Gastroesophageal sphincter (tissue), 4 donors: ENCODE measurements at regions not wholly inside any gene's neighbourhood (a gene's known extent, or its start where the extent isn't known, plus 50 kb on each side); places are given as distances from the start of the nearest gene placed in this dataset.

ENCODE experiments used
- ATAC-seq: fragments of 150-250 bp; one replicate; pipeline ENCODE4 v1.9.1; 2016; ENCODE audit warnings: mild to moderate bottlenecking, moderate library complexity
- H3K27ac ChIP-seq, 4 donors: fragments of 200-600 bp; sonication (generic) in 3 of 4; 1 replicate in 3 of 4; 2 replicates in 1 of 4; pipeline ENCODE4 v1.5.1; 2016 to 2019
- H3K27me3 ChIP-seq: fragments of 200-600 bp; sonication (generic); one replicate; pipeline ENCODE4 v1.5.1; 2019
- H3K36me3 ChIP-seq, 2 donors: fragments of 200-600 bp; sonication (generic); one replicate each; pipeline ENCODE4 v1.5.1; 2019; ENCODE audit warnings: control low read depth in 1 of 2
- H3K4me1 ChIP-seq, 3 donors: fragments of 200-600 bp; sonication (generic); 1 replicate in 2 of 3; 2 replicates in 1 of 3; pipeline ENCODE4 v1.5.1; 2016 to 2019; ENCODE audit warnings: control low read depth in 2 of 3
- H3K4me3 ChIP-seq, 2 donors: fragments of 200-600 bp; sonication (generic); one replicate each; pipeline ENCODE4 v1.5.1; 2019; ENCODE audit warnings: mild to moderate bottlenecking in 1 of 2, moderate library complexity in 1 of 2
- H3K9me3 ChIP-seq, 3 donors: fragments of 200-600 bp; sonication (generic); one replicate each; pipeline ENCODE4 v1.5.1; 2017 to 2019; ENCODE audit warnings: control low read depth in 2 of 3
- EP300 ChIP-seq: sonication (generic); formaldehyde crosslinking; IDR thresholded peaks from one replicate; pipeline ENCODE4 v1.6.1; 2017; ENCODE audit warnings: antibody characterized with exemption, mild to moderate bottlenecking
- POLR2A ChIP-seq, 2 donors: fragments of 450-650 bp; IDR thresholded peaks; one replicate each; pipeline ENCODE4 v1.6.1; 2017; ENCODE audit warnings: antibody characterized with exemption in 2 of 2, mild to moderate bottlenecking in 2 of 2, moderate library complexity in 1 of 2
- POLR2AphosphoS5 ChIP-seq: sonication (generic); formaldehyde crosslinking; IDR thresholded peaks from one replicate; pipeline ENCODE4 v1.6.1; 2017; ENCODE audit warnings: antibody characterized with exemption
- WGBS, 2 donors: methylation state at CpG; one replicate each; pipeline ENCODE4 v1.1.5; 2018; ENCODE audit warnings: low coverage in 1 of 2; 5-methylcytosine and 5-hydroxymethylcytosine counted together
- TF ChIP-seq, protein P1 (sequence below), 4 experiments: fragments of 200-600 bp in 2 of 4; fragments of 450-650 bp in 2 of 4; sonication (generic) in 1 of 4; IDR thresholded peaks; one replicate each; pipeline ENCODE4 v1.5.1; 2017 to 2019; ENCODE audit warnings: antibody characterized with exemption in 4 of 4, mild to moderate bottlenecking in 2 of 4, moderate library complexity in 2 of 4

GRCh38 chr21:33125680-33126375, 55.9 kb downstream of the OLIG1 start:
- Histone ChIP-seq H3K27me3 (peaks cover 73% of the 10 kb centered on the region), H3K4me1 (peaks cover 0 to 13% (median 0%) of the 10 kb centered on the region in 3 donors), H3K36me3 (no peaks in the 10 kb centered on the region), H3K27ac (no peak overlapping the region), H3K4me3 (no peak overlapping the region), H3K9me3 (no peaks in the 10 kb centered on the region)
- 75 to 76% methylated on average over 8 to 9 of the region's 9 CpGs for WGBS, 2 donors
- TF ChIP-seq EP300 (no peak), POLR2AphosphoS5 (no peak), POLR2A (IDR thresholded peaks at IDR 0.05) (no peak)
- TF ChIP-seq, protein P1, sequence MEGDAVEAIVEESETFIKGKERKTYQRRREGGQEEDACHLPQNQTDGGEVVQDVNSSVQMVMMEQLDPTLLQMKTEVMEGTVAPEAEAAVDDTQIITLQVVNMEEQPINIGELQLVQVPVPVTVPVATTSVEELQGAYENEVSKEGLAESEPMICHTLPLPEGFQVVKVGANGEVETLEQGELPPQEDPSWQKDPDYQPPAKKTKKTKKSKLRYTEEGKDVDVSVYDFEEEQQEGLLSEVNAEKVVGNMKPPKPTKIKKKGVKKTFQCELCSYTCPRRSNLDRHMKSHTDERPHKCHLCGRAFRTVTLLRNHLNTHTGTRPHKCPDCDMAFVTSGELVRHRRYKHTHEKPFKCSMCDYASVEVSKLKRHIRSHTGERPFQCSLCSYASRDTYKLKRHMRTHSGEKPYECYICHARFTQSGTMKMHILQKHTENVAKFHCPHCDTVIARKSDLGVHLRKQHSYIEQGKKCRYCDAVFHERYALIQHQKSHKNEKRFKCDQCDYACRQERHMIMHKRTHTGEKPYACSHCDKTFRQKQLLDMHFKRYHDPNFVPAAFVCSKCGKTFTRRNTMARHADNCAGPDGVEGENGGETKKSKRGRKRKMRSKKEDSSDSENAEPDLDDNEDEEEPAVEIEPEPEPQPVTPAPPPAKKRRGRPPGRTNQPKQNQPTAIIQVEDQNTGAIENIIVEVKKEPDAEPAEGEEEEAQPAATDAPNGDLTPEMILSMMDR (IDR thresholded peaks at IDR 0.05): no peak
- ATAC-seq: no peak

DNA sequence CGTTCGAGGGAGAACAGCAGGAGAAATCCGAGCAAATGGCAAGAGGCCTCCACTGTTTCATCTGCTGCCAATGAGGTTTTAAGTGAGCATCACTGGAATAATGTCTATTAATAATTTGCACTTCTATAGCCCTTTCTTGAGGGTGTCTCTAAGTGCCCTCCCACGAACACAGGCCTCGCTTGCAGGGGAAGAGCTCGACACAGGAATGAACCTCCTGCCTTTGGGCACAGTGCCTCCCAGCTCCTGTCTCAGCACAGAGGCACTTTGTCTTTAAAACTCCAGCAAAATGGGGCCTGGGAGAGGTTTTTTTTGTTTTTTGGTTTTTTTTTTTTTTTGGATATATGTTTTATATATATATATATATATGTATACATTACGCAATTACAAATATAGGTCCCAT, 56.6 kb downstream of the OLIG1 start:
- H3K27me3 ChIP-seq: peaks cover 76% of the 10 kb centered on the region
- no peak overlapping the region for H3K27ac ChIP-seq
- 84 to 88% methylated on average over 5 to 7 of the region's 7 CpGs for WGBS, 2 donors
- H3K9me3 ChIP-seq: no peaks in the 10 kb centered on the region
- H3K4me1 ChIP-seq: peaks cover 0 to 13% (median 0%) of the 10 kb centered on the region in 3 donors
- ATAC-seq: no peak
- no peak overlapping the region for H3K4me3 ChIP-seq
- H3K36me3 ChIP-seq: no peaks in the 10 kb centered on the region
- TF ChIP-seq EP300 (no peak), POLR2AphosphoS5 (no peak), POLR2A (IDR thresholded peaks at IDR 0.05) (no peak)
- TF ChIP-seq, protein P1 (IDR thresholded peaks at IDR 0.05): no peak

- H3K9me3 ChIP-seq: no peaks in the 10 kb centered on the region
- H3K4me1 ChIP-seq: peaks cover 0 to 13% (median 0%) of the 10 kb centered on the region in 3 donors
- H3K27me3 ChIP-seq: peaks cover 76% of the 10 kb centered on the region
- H3K36me3 ChIP-seq: no peaks in the 10 kb centered on the region
- peak overlapping the region in 1 of 2 donors; percentile 26 for H3K4me3 ChIP-seq
- TF ChIP-seq, protein P1 (IDR thresholded peaks at IDR 0.05): peak in 3 of 4 experiments; percentile 33 to 69 (median 50)
- TF ChIP-seq POLR2A (IDR thresholded peaks at IDR 0.05): no peak
- H3K27ac ChIP-seq: no peak overlapping the region
- peak; percentile 60 for ATAC-seq
- WGBS, 2 donors: 2 to 6% methylated on average over 12 to 15 of the region's 18 CpGs
These were observed 57.4 kb downstream of the OLIG1 start for GRCh38 chr21:33127154-33127867.

- ATAC-seq: no peak
- no peaks in the 10 kb centered on the region for H3K36me3 ChIP-seq
- TF ChIP-seq EP300: no peak
- TF ChIP-seq, protein P1 (IDR thresholded peaks at IDR 0.05): no peak
- no peak for TF ChIP-seq POLR2AphosphoS5
- TF ChIP-seq POLR2A (IDR thresholded peaks at IDR 0.05): no peak
- 8 to 25% methylated on average over 4 to 6 of the region's 6 CpGs for WGBS, 2 donors
- H3K27ac ChIP-seq: no peak overlapping the region
- no peaks in the 10 kb centered on the region for H3K9me3 ChIP-seq
- peaks cover 0 to 13% (median 0%) of the 10 kb centered on the region in 3 donors for H3K4me1 ChIP-seq
- H3K27me3 ChIP-seq: peaks cover 80% of the 10 kb centered on the region
- H3K4me3 ChIP-seq: no peak overlapping the region
These were observed 57.9 kb downstream of the OLIG1 start for GRCh38 chr21:33127868-33128242.

GRCh38 chr21:33128538-33128937, 58.6 kb downstream of the OLIG1 start:
- Histone ChIP-seq H3K27ac (no peak overlapping the region), H3K27me3 (peaks cover 80% of the 10 kb centered on the region), H3K4me3 (no peak overlapping the region), H3K4me1 (peaks cover 0 to 13% (median 0%) of the 10 kb centered on the region in 3 donors), H3K9me3 (no peaks in the 10 kb centered on the region), H3K36me3 (no peaks in the 10 kb centered on the region)
- TF ChIP-seq, protein P1 (IDR thresholded peaks at IDR 0.05): no peak
- TF ChIP-seq POLR2AphosphoS5 (no peak), POLR2A (IDR thresholded peaks at IDR 0.05) (no peak), EP300 (no peak)
- ATAC-seq: no peak
- 44 to 57% methylated on average over 3 of the region's 3 CpGs for WGBS, 2 donors
